Mesothelial cell of epicardium (in vitro differentiated cells): ENCODE measurements at regions not wholly inside any gene's neighbourhood (a gene's known extent, or its start where the extent isn't known, plus 50 kb on each side); places are given as distances from the start of the nearest gene placed in this dataset.

Experiments
- DNase-seq, 2 experiments: peaks; one replicate each; pipeline ENCODE4 v3.0.0; 2021; ENCODE audit warnings: low spot score in 2 of 2; ENCODE audit not compliant: unreplicated experiment in 2 of 2
- H3K27ac Mint-ChIP-seq: 2 replicates; pipeline ENCODE4 v1.8.0; 2021; ENCODE audit warnings: mixed read lengths
- H3K27me3 Mint-ChIP-seq: 2 replicates; pipeline ENCODE4 v1.8.0; 2021; ENCODE audit warnings: low read depth, mixed read lengths
- H3K36me3 Mint-ChIP-seq: 2 replicates; pipeline ENCODE4 v1.8.0; 2021; ENCODE audit warnings: mixed read lengths
- H3K4me1 Mint-ChIP-seq: 2 replicates; pipeline ENCODE4 v1.8.0; 2021; ENCODE audit warnings: mixed read lengths
- H3K4me3 Mint-ChIP-seq: 2 replicates; pipeline ENCODE4 v1.8.0; 2021; ENCODE audit warnings: mild to moderate bottlenecking, moderate library complexity, mixed read lengths
- H3K9me3 Mint-ChIP-seq: 2 replicates; pipeline ENCODE4 v1.8.0; 2021; ENCODE audit warnings: mixed read lengths
- CTCF ChIP-seq: fragments of 200-600 bp; sonication (generic); IDR thresholded peaks from one replicate; pipeline ENCODE4 v1.5.0; 2021; ENCODE audit warnings: antibody characterized with exemption; ENCODE audit not compliant: unreplicated experiment

GRCh38 chr6:106790935-106791334, 161.6 kb downstream of the QRSL1 start:
- no peak for DNase-seq
- Mint-ChIP-seq H3K4me3 (no peak overlapping the region), H3K27ac (no peak overlapping the region), H3K9me3 (no peaks in the 10 kb centered on the region), H3K36me3 (no peaks in the 10 kb centered on the region), H3K27me3 (no peaks in the 10 kb centered on the region), H3K4me1 (peaks cover 18% of the 10 kb centered on the region)
- no peak for TF ChIP-seq CTCF

- no peaks in the 10 kb centered on the region for H3K27me3 Mint-ChIP-seq
- no peak overlapping the region for H3K27ac Mint-ChIP-seq
- no peaks in the 10 kb centered on the region for H3K36me3 Mint-ChIP-seq
- TF ChIP-seq CTCF: no peak
- H3K4me1 Mint-ChIP-seq: peaks cover 18% of the 10 kb centered on the region
- H3K4me3 Mint-ChIP-seq: no peak overlapping the region
- H3K9me3 Mint-ChIP-seq: no peaks in the 10 kb centered on the region
- no peak for DNase-seq
Observed at GRCh38 chr6:106790149-106790770, 160.9 kb downstream of the QRSL1 start.

GRCh38 chr6:106789428-106790148, 160.2 kb downstream of the QRSL1 start:
- Mint-ChIP-seq H3K4me1 (peaks cover 18% of the 10 kb centered on the region), H3K4me3 (no peak overlapping the region), H3K36me3 (no peaks in the 10 kb centered on the region), H3K9me3 (no peaks in the 10 kb centered on the region), H3K27me3 (no peaks in the 10 kb centered on the region), H3K27ac (no peak overlapping the region)
- TF ChIP-seq CTCF: no peak
- DNase-seq: no peak

- H3K27me3 Mint-ChIP-seq: no peaks in the 10 kb centered on the region
- no peak for DNase-seq
- H3K36me3 Mint-ChIP-seq: no peaks in the 10 kb centered on the region
- H3K27ac Mint-ChIP-seq: no peak overlapping the region
- H3K4me1 Mint-ChIP-seq: peaks cover 18% of the 10 kb centered on the region
- no peak for TF ChIP-seq CTCF
- no peaks in the 10 kb centered on the region for H3K9me3 Mint-ChIP-seq
- no peak overlapping the region for H3K4me3 Mint-ChIP-seq
Observed at GRCh38 chr6:106788761-106789160, 159.4 kb downstream of the QRSL1 start.

GRCh38 chr6:106787327-106788196, 158.2 kb downstream of the QRSL1 start:
- no peaks in the 10 kb centered on the region for H3K9me3 Mint-ChIP-seq
- no peak for DNase-seq
- no peak for TF ChIP-seq CTCF
- H3K27ac Mint-ChIP-seq: no peak overlapping the region
- no peaks in the 10 kb centered on the region for H3K27me3 Mint-ChIP-seq
- H3K4me3 Mint-ChIP-seq: no peak overlapping the region
- peaks cover 30% of the 10 kb centered on the region for H3K4me1 Mint-ChIP-seq
- H3K36me3 Mint-ChIP-seq: no peaks in the 10 kb centered on the region
